ENCODE measurements at regions not wholly inside any gene's neighbourhood (a gene's known extent, or its start where the extent isn't known, plus 50 kb on each side); places are given as distances from the start of the nearest gene placed in this dataset.

DNA sequence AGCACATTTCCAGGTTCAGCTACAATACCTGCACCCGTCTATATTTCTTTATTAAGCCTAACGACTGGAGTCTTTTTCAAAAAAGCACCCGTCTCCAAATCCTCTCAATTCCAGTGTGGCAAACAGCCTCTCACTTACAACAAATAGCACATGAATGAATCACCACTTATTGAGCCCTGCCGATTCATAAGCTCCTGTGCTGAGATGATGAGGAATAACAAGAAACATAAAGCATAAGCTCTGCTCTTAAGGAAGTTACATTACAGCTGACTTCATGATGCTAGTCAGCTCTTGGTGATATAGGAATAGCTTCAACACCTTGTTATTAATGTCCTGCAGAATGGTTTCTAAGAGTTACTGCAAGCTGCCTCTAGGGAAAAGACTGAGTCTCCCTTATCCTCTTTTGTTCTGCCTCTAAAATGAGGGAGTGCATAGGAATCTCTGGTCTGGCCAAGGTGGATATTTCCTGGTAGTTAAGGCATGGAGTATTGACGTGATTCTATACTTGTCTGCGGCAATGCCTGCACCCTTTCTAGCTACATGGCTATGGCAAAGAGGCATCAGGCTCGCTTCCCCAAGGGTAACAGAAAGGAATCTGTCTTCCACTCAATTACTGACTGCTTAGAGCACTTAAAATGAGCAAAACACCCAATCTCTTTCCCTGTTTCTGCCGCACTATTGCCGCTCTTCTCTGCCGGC lies 195.7 kb downstream of the KLF12 start:
- TF ChIP-seq POLR2AphosphoS5 (IDR thresholded peaks at IDR 0.05; ENCODE audit: low read depth, low read length) (no peak), TAF1 (IDR thresholded peaks at IDR 0.05; ENCODE audit: borderline replicate concordance, insufficient read depth, low read length) (no peak)

Measured in PFSK-1 (cell line).